Bronchial epithelial cell (primary cell): ENCODE measurements at regions not wholly inside any gene's neighbourhood (a gene's known extent, or its start where the extent isn't known, plus 50 kb on each side); places are given as distances from the start of the nearest gene placed in this dataset.

Experiments
- DNase-seq: peaks from one replicate; pipeline ENCODE4 v3.0.0-alpha.2; 2010; ENCODE audit warnings: low read depth
- FAIRE-seq: peaks from 2 replicates; lab custom pipeline; 2011; peaks lifted over from hg19 to GRCh38; lab: Jason Lieb, UNC
- H3K27me3 ChIP-seq: 2 replicates; pipeline ENCODE4 v1.5.1; 2011; ENCODE audit warnings: low read length; ENCODE audit not compliant: control insufficient read depth, insufficient read depth
- H3K36me3 ChIP-seq: 2 replicates; pipeline ENCODE4 v1.5.1; 2011; ENCODE audit warnings: low read length; ENCODE audit not compliant: control insufficient read depth, insufficient read depth
- H3K4me3 ChIP-seq: 2 replicates; pipeline ENCODE4 v1.5.1; 2011; ENCODE audit warnings: mild to moderate bottlenecking, low read depth, low read length, control low read depth
- CTCF ChIP-seq: IDR thresholded peaks from 2 replicates; pipeline ENCODE4 v1.5.1; 2011; ENCODE audit warnings: mild to moderate bottlenecking, moderate library complexity, low read length, control low read depth, inconsistent platforms; ENCODE audit not compliant: insufficient read depth, severe bottlenecking

GRCh38 chr6:145453376-145453775 lies 281.9 kb downstream of the EPM2A start:
- Histone ChIP-seq H3K27me3 (no peaks in the 10 kb centered on the region), H3K36me3 (no peaks in the 10 kb centered on the region), H3K4me3 (no peak overlapping the region)
- TF ChIP-seq CTCF: no peak
- DNase-seq (peak; percentile 7), FAIRE-seq (no peak)

- H3K36me3 ChIP-seq: no peaks in the 10 kb centered on the region
- DNase-seq: no peak
- FAIRE-seq: no peak
- no peak overlapping the region for H3K4me3 ChIP-seq
- TF ChIP-seq CTCF: no peak
- H3K27me3 ChIP-seq: no peaks in the 10 kb centered on the region
Measured at GRCh38 chr6:145454006-145454405, 281.3 kb downstream of the EPM2A start.

GRCh38 chr6:145457556-145457955 lies 277.8 kb downstream of the EPM2A start:
- no peak for TF ChIP-seq CTCF

GRCh38 chr6:145468534-145468933 lies 266.8 kb downstream of the EPM2A start:
- no peaks in the 10 kb centered on the region for H3K27me3 ChIP-seq
- H3K4me3 ChIP-seq: no peak overlapping the region
- no peaks in the 10 kb centered on the region for H3K36me3 ChIP-seq
- DNase-seq: no peak
- TF ChIP-seq CTCF: no peak
- no peak for FAIRE-seq

More at GRCh38 chr6:145457556-145457955, 277.8 kb downstream of the EPM2A start:
- no peak for FAIRE-seq
- Histone ChIP-seq H3K36me3 (no peaks in the 10 kb centered on the region), H3K27me3 (no peaks in the 10 kb centered on the region), H3K4me3 (no peak overlapping the region)
- DNase-seq: no peak

- no peak for TF ChIP-seq CTCF
- Histone ChIP-seq H3K4me3 (no peak overlapping the region), H3K36me3 (no peaks in the 10 kb centered on the region), H3K27me3 (no peaks in the 10 kb centered on the region)
- DNase-seq (no peak), FAIRE-seq (no peak)
Measured at GRCh38 chr6:145469021-145469420, 266.3 kb downstream of the EPM2A start.

GRCh38 chr6:145475794-145476396 lies 259.4 kb downstream of the EPM2A start:
- no peak for FAIRE-seq
- Histone ChIP-seq H3K27me3 (no peaks in the 10 kb centered on the region), H3K4me3 (no peak overlapping the region), H3K36me3 (no peaks in the 10 kb centered on the region)
- no peak for TF ChIP-seq CTCF
- DNase-seq: no peak
